HepG2 (cell line): ENCODE measurements at regions not wholly inside any gene's neighbourhood (a gene's known extent, or its start where the extent isn't known, plus 50 kb on each side); places are given as distances from the start of the nearest gene placed in this dataset.

Experiments used
- ATAC-seq: fragments of 200-7000 bp; cut with Tn5 transposase; 3 replicates; pipeline ENCODE4 v1.9.1; 2020; ENCODE audit warnings: mild to moderate bottlenecking, moderate library complexity
- BruUV-seq: library from RNA; stranded (reverse); fragments of 400-500 nt; replicated peaks from 2 replicates; lab custom pipeline; 2021; lab: Mats Ljungman, UMichigan
- CTCF ChIA-PET: fragments of 300-600 bp; formaldehyde crosslinking; extraction: SDS; loops from one replicate; lab custom pipeline; 2021; ENCODE audit warnings: low total read pairs, inconsistent platforms, low intra/inter-chr PET ratio; lab: Yijun Ruan, JAX
- POLR2A ChIA-PET: fragments of 350-600 bp; sonication (Branson Sonifier 250); formaldehyde crosslinking; loops from one replicate; lab custom pipeline; 2020; ENCODE audit warnings: antibody characterized with exemption, inconsistent platforms; lab: Yijun Ruan, JAX
- DNase-seq: peaks from one replicate; pipeline ENCODE4 v3.0.0-alpha.2; 2015; ENCODE audit warnings: low spot score
- FAIRE-seq: peaks from 3 replicates; lab custom pipeline; 2011; peaks lifted over from hg19 to GRCh38; lab: Jason Lieb, UNC
- H2AFZ ChIP-seq: one replicate; pipeline ENCODE4 v1.6.1; 2011; ENCODE audit warnings: low read length, inconsistent platforms
- H3K27ac ChIP-seq: fragments of 300-600 bp; 3 replicates; pipeline ENCODE4 v1.8.0; 2011; ENCODE audit warnings: mixed run types, mild to moderate bottlenecking, mixed read lengths, low read length, inconsistent platforms; ENCODE audit not compliant: insufficient read depth; ENCODE audit errors: extremely low read length
- H3K27me3 ChIP-seq, 2 experiments: fragments of 200-600 bp in 1 of 2; 2 replicates in 1 of 2; 3 replicates in 1 of 2; pipeline versions ENCODE4 v1.6.0 to v1.8.0; 2011; ENCODE audit warnings: low read length in 2 of 2, mild to moderate bottlenecking in 2 of 2, moderate library complexity in 2 of 2, inconsistent platforms in 1 of 2; ENCODE audit not compliant: insufficient read depth in 2 of 2, control insufficient read depth in 1 of 2
- H3K36me3 ChIP-seq, 2 experiments: fragments of 200-600 bp in 1 of 2; replicated peaks in 1 of 2; 2 replicates in 1 of 2; 3 replicates in 1 of 2; pipeline versions ENCODE4 v1.5.1 to v1.8.0; 2011; ENCODE audit warnings: low read length in 2 of 2, inconsistent platforms in 1 of 2; ENCODE audit not compliant: insufficient read depth in 2 of 2, control insufficient read depth in 1 of 2
- H3K4me1 ChIP-seq: 2 replicates; pipeline ENCODE4 v1.5.1; 2012; ENCODE audit warnings: low read length, inconsistent platforms; ENCODE audit not compliant: insufficient read depth
- H3K4me2 ChIP-seq: 2 replicates; pipeline ENCODE4 v1.6.0; 2011; ENCODE audit warnings: low read depth, low read length, inconsistent platforms
- H3K4me3 ChIP-seq, 3 experiments: fragments of 200-600 bp in 1 of 3; sonication (generic), shearing (Covaris generic) in 1 of 3; replicated peaks in 1 of 3; 2 replicates each; pipeline ENCODE4 v1.5.1; 2011 to 2016; ENCODE audit warnings: low read length in 3 of 3, inconsistent platforms in 2 of 3, low read depth in 2 of 3, mild to moderate bottlenecking in 2 of 3, control low read depth in 1 of 3, mixed read lengths in 1 of 3; ENCODE audit not compliant: insufficient read depth in 1 of 3
- H3K79me2 ChIP-seq: one replicate; pipeline ENCODE4 v1.6.1; 2011; ENCODE audit warnings: low read length, inconsistent platforms; ENCODE audit not compliant: insufficient read depth
- H3K9ac ChIP-seq: 2 replicates; pipeline ENCODE4 v1.6.0; 2011; ENCODE audit warnings: mild to moderate bottlenecking, low read depth, low read length, inconsistent platforms; ENCODE audit not compliant: insufficient read depth
- H3K9me3 ChIP-seq: 2 replicates; pipeline ENCODE4 v1.5.1; 2012; ENCODE audit warnings: mild to moderate bottlenecking, low read length
- H4K20me1 ChIP-seq: 2 replicates; pipeline ENCODE4 v1.6.0; 2011; ENCODE audit warnings: inconsistent platforms, mild to moderate bottlenecking, low read length, moderate library complexity; ENCODE audit not compliant: insufficient read depth
- ATF4 ChIP-seq, 2 experiments: fragments of 450-650 bp in 1 of 2; sonication (generic) in 1 of 2; formaldehyde crosslinking; IDR thresholded peaks; 2 replicates each; pipeline versions ENCODE4 v1.5.0 to v1.8.0; 2020 to 2022; ENCODE audit warnings: mild to moderate bottlenecking in 1 of 2, missing genetic modification reagents in 1 of 2
- CREB1 ChIP-seq, 2 experiments: fragments of 450-650 bp in 1 of 2; IDR thresholded peaks; 2 replicates each; pipeline ENCODE4 v1.6.1; 2016 to 2017; ENCODE audit warnings: control low read depth in 1 of 2, mild to moderate bottlenecking in 1 of 2, missing compliant biosample characterization in 1 of 2, missing genetic modification characterization in 1 of 2
- DRAP1 ChIP-seq: IDR thresholded peaks from 2 replicates; pipeline ENCODE4 v1.6.1; 2016; ENCODE audit warnings: missing genetic modification reagents, missing compliant biosample characterization
- HMGXB3 ChIP-seq: sonication (generic); formaldehyde crosslinking; IDR thresholded peaks from 2 replicates; pipeline ENCODE4 v1.4.0; 2020; ENCODE audit warnings: missing genetic modification reagents, borderline replicate concordance
- HNF1A ChIP-seq, 2 experiments: sonication (generic) in 1 of 2; formaldehyde crosslinking in 1 of 2; IDR thresholded peaks; 2 replicates each; pipeline versions ENCODE4 v1.4.0 to v1.6.1; 2016 to 2020; ENCODE audit warnings: borderline replicate concordance in 1 of 2, low read depth in 1 of 2, mild to moderate bottlenecking in 1 of 2, missing genetic modification reagents in 1 of 2
- HNF4A ChIP-seq: sonication (generic); formaldehyde crosslinking; IDR thresholded peaks from 2 replicates; pipeline ENCODE4 v1.4.0; 2020; ENCODE audit warnings: missing genetic modification reagents
- MIXL1 ChIP-seq: IDR thresholded peaks from 2 replicates; pipeline ENCODE4 v1.6.1; 2016
- NFRKB ChIP-seq: fragments of 450-650 bp; IDR thresholded peaks from 2 replicates; pipeline ENCODE4 v1.6.1; 2017
- NPAS2 ChIP-seq: sonication (generic); formaldehyde crosslinking; IDR thresholded peaks from 2 replicates; pipeline ENCODE4 v1.8.0; 2022; ENCODE audit warnings: mild to moderate bottlenecking, missing genetic modification reagents, borderline replicate concordance
- POGK ChIP-seq: sonication (generic); formaldehyde crosslinking; conservative IDR thresholded peaks from 2 replicates; pipeline ENCODE4 v1.8.0; 2022; ENCODE audit warnings: mild to moderate bottlenecking, moderate library complexity, missing genetic modification reagents
- RARA ChIP-seq: IDR thresholded peaks from 2 replicates; pipeline ENCODE4 v1.6.1; 2016; ENCODE audit warnings: missing genetic modification reagents, missing compliant biosample characterization
- WGBS: methylation state at CpG from one replicate; pipeline ENCODE4 v1.1.6; 2017; ENCODE audit warnings: low lambda C conversion rate; 5-methylcytosine and 5-hydroxymethylcytosine counted together
- in situ Hi-C: cut with HindIII; loops from 2 replicates; pipeline ENCODE4 v1.10.0; 2017; ENCODE audit warnings: low pct_unique_long_range_greater_than_20kb; ENCODE audit not compliant: extremely low pct_ligation_motif_present
- intact Hi-C: fragments of 100-400 bp; cut with micrococcal nuclease; formaldehyde crosslinking; loops from one replicate; pipeline ENCODE4 v1.10.0; 2022; ENCODE audit not compliant: unreplicated experiment

- intact Hi-C loops = no loop called here
- Histone ChIP-seq H3K79me2 (no peaks in the 10 kb centered on the region), H3K36me3 (no peaks in the 10 kb centered on the region), H3K4me1 (peaks cover 21% of the 10 kb centered on the region), H3K27me3 (peaks cover 6 to 43% of the 10 kb centered on the region in 2 experiments; a peak in 4 of 5 replicates), H3K4me3 (no peak overlapping the region), H4K20me1 (peaks cover 4% of the 10 kb centered on the region), H3K4me2 (peak overlapping the region; percentile 48), H2AFZ (no peak overlapping the region), H3K27ac (no peak overlapping the region), H3K9me3 (no peaks in the 10 kb centered on the region), H3K9ac (no peak overlapping the region)
- BruUV-seq = no TSS peak
- in situ Hi-C loops = no loop called here
- FAIRE-seq = peak; percentile 62
- ChIA-PET POLR2A (no interaction called here), CTCF (no interaction called here)
- peak; percentile 49 for DNase-seq
- 0% methylated on average over 4 of the region's 4 CpGs for whole genome bisulfite sequencing
- peak; percentile 82 for ATAC-seq
- TF ChIP-seq RARA (CRISPR knock-in tag) = peak; percentile 34; the same call in 1 of the 2 replicates
- no peak for TF ChIP-seq POGK (CRISPR knock-in tag)
- no peak for TF ChIP-seq ATF4 (CRISPR knock-in tag; IDR thresholded peaks at IDR 0.05)
- no peak for TF ChIP-seq HMGXB3 (CRISPR knock-in tag)
- 0 out of 2 replicates have a peak, but pooled peaks have one; percentile 3 for TF ChIP-seq CREB1 (IDR thresholded peaks at IDR 0.05)
- TF ChIP-seq CREB1 (CRISPR knock-in tag; IDR thresholded peaks at IDR 0.05) = no peak
- no peak for TF ChIP-seq NFRKB
- no peak for TF ChIP-seq DRAP1
- peak; percentile 52; the same call in 1 of the 2 replicates for TF ChIP-seq MIXL1 (CRISPR knock-in tag)
- TF ChIP-seq NPAS2 (CRISPR knock-in tag) = no peak
- TF ChIP-seq HNF1A (IDR thresholded peaks at IDR 0.05; ENCODE audit: low read depth) = peak; percentile 39; the same call in 1 of the 2 replicates
- TF ChIP-seq HNF1A (CRISPR knock-in tag; IDR thresholded peaks at IDR 0.05; ENCODE audit: borderline replicate concordance) = no peak
- peak; percentile 6; the same call in 1 of the 2 replicates for TF ChIP-seq HNF4A (CRISPR knock-in tag)
Observed at GRCh38 chr6:33908025-33908424, 104.2 kb upstream of the MLN start.
